H1 (cell line): ENCODE measurements at regions not wholly inside any gene's neighbourhood (a gene's known extent, or its start where the extent isn't known, plus 50 kb on each side); places are given as distances from the start of the nearest gene placed in this dataset.

Experiments used
- CTCF ChIA-PET: fragments of 300-600 bp; sonication (Branson Sonifier 250); formaldehyde crosslinking; loops from one replicate; lab custom pipeline; 2021; ENCODE audit not compliant: partially characterized antibody; lab: Charles Lee
- POLR2A ChIA-PET: fragments of 300-600 bp; sonication (Branson Sonifier 250); formaldehyde crosslinking; loops from one replicate; lab custom pipeline; 2021; ENCODE audit warnings: inconsistent platforms; ENCODE audit not compliant: partially characterized antibody; lab: Charles Lee
- DNase-seq, 2 experiments: peaks; one replicate each; pipeline versions ENCODE4 v3.0.0 to v3.0.0-alpha.2; 2010 to 2022; ENCODE audit warnings: low spot score in 2 of 2, low read depth in 1 of 2, mixed read lengths in 1 of 2
- FAIRE-seq: peaks from 2 replicates; lab custom pipeline; 2011; peaks lifted over from hg19 to GRCh38; lab: Jason Lieb, UNC
- H2AFZ ChIP-seq: 2 replicates; pipeline ENCODE4 v1.8.1; 2012; ENCODE audit warnings: low read length, inconsistent platforms
- H2AK5ac ChIP-seq: 2 replicates; pipeline ENCODE4 v1.6.1; 2013; ENCODE audit warnings: low read depth, low read length
- H2BK120ac ChIP-seq: replicated peaks from 2 replicates; pipeline ENCODE3; 2013; ENCODE audit warnings: low read depth, low read length, inconsistent platforms
- H2BK12ac ChIP-seq: 2 replicates; pipeline ENCODE4 v1.6.1; 2013; ENCODE audit warnings: low read depth, low read length
- H2BK15ac ChIP-seq: 2 replicates; pipeline ENCODE4 v1.6.1; 2013; ENCODE audit warnings: low read length
- H2BK20ac ChIP-seq: 2 replicates; pipeline ENCODE4 v1.6.1; 2013; ENCODE audit warnings: low read length
- H2BK5ac ChIP-seq: 2 replicates; pipeline ENCODE4 v1.6.1; 2013; ENCODE audit warnings: low read depth, low read length
- H3K14ac ChIP-seq: 2 replicates; pipeline ENCODE4 v1.6.1; 2013; ENCODE audit warnings: inconsistent platforms; ENCODE audit not compliant: insufficient read length
- H3K18ac ChIP-seq: 2 replicates; pipeline ENCODE4 v1.6.1; 2013; ENCODE audit warnings: low read length; ENCODE audit errors: extremely low read depth
- H3K23ac ChIP-seq: 2 replicates; pipeline ENCODE4 v1.6.1; 2013; ENCODE audit warnings: inconsistent platforms; ENCODE audit not compliant: insufficient read length
- H3K23me2 ChIP-seq: 2 replicates; pipeline ENCODE4 v1.6.1; 2013; ENCODE audit warnings: low read depth, low read length
- H3K27ac ChIP-seq: 2 replicates; pipeline ENCODE4 v1.6.1; 2011; ENCODE audit warnings: low read depth, low read length, inconsistent platforms
- H3K27me3 ChIP-seq, 4 experiments: replicated peaks in 1 of 4; 1 replicate in 1 of 4; 2 replicates in 3 of 4; pipeline versions ENCODE4 v1.6.1 to v1.8.1; 2011 to 2013; ENCODE audit warnings: low read length in 3 of 4, mild to moderate bottlenecking in 3 of 4, inconsistent platforms in 2 of 4, mixed read lengths in 2 of 4, moderate library complexity in 1 of 4; ENCODE audit not compliant: control insufficient read depth in 3 of 4, insufficient read depth in 3 of 4; ENCODE audit errors: extremely low read depth in 1 of 4
- H3K36me3 ChIP-seq, 4 experiments: 2 replicates each; pipeline versions ENCODE4 v1.6.1 to v1.8.1; 2011 to 2013; ENCODE audit warnings: mild to moderate bottlenecking in 4 of 4, low read length in 3 of 4, moderate library complexity in 2 of 4, control low read depth in 1 of 4, inconsistent platforms in 1 of 4; ENCODE audit not compliant: insufficient read depth in 4 of 4, control insufficient read depth in 2 of 4
- H3K4ac ChIP-seq: replicated peaks from 2 replicates; pipeline ENCODE3; 2013; ENCODE audit warnings: low read length, low read depth, mixed read lengths, inconsistent platforms; ENCODE audit not compliant: insufficient read length
- H3K4me1 ChIP-seq, 4 experiments: replicated peaks in 1 of 4; 1 replicate in 1 of 4; 2 replicates in 3 of 4; pipeline versions ENCODE4 v1.6.1 to v1.8.1; 2011 to 2013; ENCODE audit warnings: low read length in 3 of 4, inconsistent platforms in 2 of 4, mixed read lengths in 1 of 4; ENCODE audit not compliant: insufficient read depth in 4 of 4, control insufficient read depth in 3 of 4
- H3K4me2 ChIP-seq, 2 experiments: 2 replicates each; pipeline versions ENCODE4 v1.6.1 to v1.8.1; 2011 to 2013; ENCODE audit warnings: low read depth in 2 of 2, low read length in 2 of 2, control low read depth in 1 of 2, inconsistent platforms in 1 of 2, mild to moderate bottlenecking in 1 of 2; ENCODE audit not compliant: insufficient read depth in 1 of 2
- H3K4me3 ChIP-seq, 4 experiments: fragments of 200-600, 300-600 bp in 1 of 4; sonication (generic), shearing (Covaris generic), sonication (Bioruptor Twin) in 1 of 4; 2 replicates each; pipeline versions ENCODE4 v1.5.1 to v1.8.1; 2011 to 2016; ENCODE audit warnings: low read length in 4 of 4, low read depth in 3 of 4, control low read depth in 2 of 4, inconsistent platforms in 2 of 4, mild to moderate bottlenecking in 2 of 4, mixed read lengths in 1 of 4, moderate library complexity in 1 of 4; ENCODE audit not compliant: insufficient read depth in 2 of 4; ENCODE audit errors: extremely low read depth in 1 of 4
- H3K56ac ChIP-seq: replicated peaks from 2 replicates; pipeline ENCODE3; 2013; ENCODE audit warnings: low read depth, mild to moderate bottlenecking, mixed read lengths, low read length, inconsistent platforms; ENCODE audit not compliant: insufficient read length
- H3K79me1 ChIP-seq: 2 replicates; pipeline ENCODE4 v1.6.1; 2013; ENCODE audit warnings: low read depth, low read length, control low read depth
- H3K79me2 ChIP-seq, 2 experiments: 2 replicates each; pipeline versions ENCODE4 v1.6.1 to v1.8.1; 2012 to 2013; ENCODE audit warnings: low read length in 2 of 2, mild to moderate bottlenecking in 2 of 2, inconsistent platforms in 1 of 2; ENCODE audit not compliant: insufficient read depth in 2 of 2, control insufficient read depth in 1 of 2
- H3K9ac ChIP-seq, 4 experiments: replicated peaks in 1 of 4; 1 replicate in 1 of 4; 2 replicates in 3 of 4; pipeline versions ENCODE4 v1.6.1 to v1.8.1; 2011 to 2013; ENCODE audit warnings: low read depth in 3 of 4, low read length in 3 of 4, control low read depth in 2 of 4, mild to moderate bottlenecking in 2 of 4, moderate library complexity in 2 of 4, inconsistent platforms in 1 of 4; ENCODE audit errors: extremely low read depth in 1 of 4
- H3K9me3 ChIP-seq, 2 experiments: 2 replicates each; pipeline versions ENCODE4 v1.6.1 to v1.8.1; 2012 to 2013; ENCODE audit warnings: mild to moderate bottlenecking in 2 of 2, moderate library complexity in 2 of 2, control low read depth in 1 of 2, inconsistent platforms in 1 of 2, low read depth in 1 of 2, low read length in 1 of 2, mixed read lengths in 1 of 2; ENCODE audit not compliant: insufficient read depth in 2 of 2
- H4K20me1 ChIP-seq, 2 experiments: replicated peaks in 1 of 2; 2 replicates each; pipeline versions ENCODE3 to v1.8.1; 2011 to 2013; ENCODE audit warnings: inconsistent platforms in 2 of 2, low read length in 2 of 2, mild to moderate bottlenecking in 1 of 2; ENCODE audit not compliant: insufficient read depth in 2 of 2, control insufficient read depth in 1 of 2
- H4K5ac ChIP-seq: 2 replicates; pipeline ENCODE4 v1.6.1; 2013; ENCODE audit warnings: low read length, low read depth, mixed read lengths, inconsistent platforms; ENCODE audit not compliant: insufficient read length
- H4K8ac ChIP-seq: 2 replicates; pipeline ENCODE4 v1.8.0; 2013; ENCODE audit warnings: mild to moderate bottlenecking, moderate library complexity, low read length, inconsistent platforms; ENCODE audit not compliant: insufficient read depth; ENCODE audit errors: extremely low read depth
- H4K91ac ChIP-seq: replicated peaks from 2 replicates; pipeline ENCODE3; 2013; ENCODE audit warnings: low read length, mixed read lengths, inconsistent platforms; ENCODE audit not compliant: insufficient read length
- CHD1 ChIP-seq: IDR thresholded peaks from 2 replicates; pipeline ENCODE4 v1.6.1; 2012; ENCODE audit warnings: low read depth, low read length, improper control_type of control experiment
- KDM4A ChIP-seq: IDR thresholded peaks from one replicate; pipeline ENCODE4 v1.7.1; 2012; ENCODE audit warnings: low read depth, mild to moderate bottlenecking, moderate library complexity, low read length, inconsistent platforms; ENCODE audit not compliant: severe bottlenecking
- POLR2A ChIP-seq, 2 experiments: IDR thresholded peaks; 1 replicate in 1 of 2; 2 replicates in 1 of 2; pipeline ENCODE4 v1.6.1; 2011; ENCODE audit warnings: low read depth in 2 of 2, low read length in 2 of 2, mild to moderate bottlenecking in 2 of 2; ENCODE audit errors: control extremely low read depth in 1 of 2
- SIN3A ChIP-seq, 2 experiments: IDR thresholded peaks in 1 of 2; conservative IDR thresholded peaks in 1 of 2; 2 replicates each; pipeline ENCODE4 v1.6.1; 2011 to 2012; ENCODE audit warnings: low read length in 2 of 2, improper control_type of control experiment in 1 of 2, low read depth in 1 of 2, mild to moderate bottlenecking in 1 of 2
- SIX5 ChIP-seq: IDR thresholded peaks from 2 replicates; pipeline ENCODE4 v1.6.1; 2011; ENCODE audit warnings: mild to moderate bottlenecking, low read depth, low read length
- SRF ChIP-seq: IDR thresholded peaks from 2 replicates; pipeline ENCODE4 v1.6.1; 2011; ENCODE audit warnings: mild to moderate bottlenecking, low read depth, low read length, moderate library complexity
- TBP ChIP-seq: IDR thresholded peaks from 2 replicates; pipeline ENCODE4 v1.6.1; 2011; ENCODE audit warnings: low read depth, low read length, improper control_type of control experiment
- TEAD4 ChIP-seq: IDR thresholded peaks from 2 replicates; pipeline ENCODE4 v1.6.1; 2012; ENCODE audit warnings: low read depth, low read length, inconsistent platforms, mixed read lengths

GRCh38 chr3:96584066-96584465, 230.3 kb upstream of the EPHA6 start:
- TF ChIP-seq TEAD4 (no peak), SRF (no peak), TBP (no peak), KDM4A (no peak), SIN3A (conservative IDR thresholded peaks at IDR 0.05 in 1 of 2, IDR thresholded peaks at IDR 0.05 in 1 of 2; ENCODE audit: low read depth in 1 of 2, low read length in 2 of 2) (no peak), CHD1 (no peak), SIX5 (no peak), POLR2A (IDR thresholded peaks at IDR 0.05; ENCODE audit: control extremely low read depth in 1 of 2, low read depth in 2 of 2, low read length in 2 of 2) (no peak)

More at GRCh38 chr3:96584066-96584465, 230.3 kb upstream of the EPHA6 start:
- H3K79me2 ChIP-seq: no peaks in the 10 kb centered on the region
- H3K27ac ChIP-seq: no peak overlapping the region
- H4K20me1 ChIP-seq: no peaks in the 10 kb centered on the region
- no peak overlapping the region for H2BK15ac ChIP-seq
- H4K8ac ChIP-seq: no peak overlapping the region
- no peaks in the 10 kb centered on the region for H3K4me1 ChIP-seq
- H4K5ac ChIP-seq: no peak overlapping the region
- no peak overlapping the region for H3K23ac ChIP-seq
- H3K4me2 ChIP-seq: no peak overlapping the region
- ChIA-PET POLR2A (no interaction called here), CTCF (no interaction called here)
- H2AK5ac ChIP-seq: no peak overlapping the region
- H2BK120ac ChIP-seq: no peak overlapping the region
- no peaks in the 10 kb centered on the region for H3K23me2 ChIP-seq
- no peaks in the 10 kb centered on the region for H3K27me3 ChIP-seq
- H2AFZ ChIP-seq: no peak overlapping the region
- no peak overlapping the region for H3K4ac ChIP-seq
- no peak overlapping the region for H2BK5ac ChIP-seq
- FAIRE-seq: no peak
- H2BK12ac ChIP-seq: no peak overlapping the region
- no peak overlapping the region for H2BK20ac ChIP-seq
- H3K18ac ChIP-seq: no peak overlapping the region
- H3K36me3 ChIP-seq: no peaks in the 10 kb centered on the region
- no peaks in the 10 kb centered on the region for H3K9me3 ChIP-seq
- no peak overlapping the region for H3K56ac ChIP-seq
- H3K4me3 ChIP-seq: no peak overlapping the region
- H3K14ac ChIP-seq: no peak overlapping the region
- no peak overlapping the region for H3K9ac ChIP-seq
- DNase-seq: no peak
- H3K79me1 ChIP-seq: no peaks in the 10 kb centered on the region
- H4K91ac ChIP-seq: no peak overlapping the region
